ENCODE measurements at regions not wholly inside any gene's neighbourhood (a gene's known extent, or its start where the extent isn't known, plus 50 kb on each side); places are given as distances from the start of the nearest gene placed in this dataset.

DNA sequence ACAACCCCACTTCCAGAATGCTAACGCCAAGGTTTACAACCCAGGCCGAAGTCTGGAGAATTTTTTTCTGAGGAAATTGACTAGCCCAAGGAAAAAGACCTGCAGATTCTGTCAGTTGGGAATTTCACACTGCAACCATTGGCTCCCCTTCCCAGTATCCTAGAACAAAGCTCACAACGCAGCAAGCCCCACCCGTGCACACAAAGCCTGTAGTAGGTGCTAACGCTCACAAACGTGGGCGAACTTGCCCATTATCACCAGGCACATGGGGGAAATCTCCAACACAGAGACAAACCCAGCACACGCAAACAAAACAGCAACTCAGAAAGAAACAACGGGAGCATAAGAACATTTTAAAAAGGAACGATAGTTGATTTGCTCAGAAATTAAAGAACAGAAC is 265.1 kb downstream of the EIPR1 start:
- no peak overlapping the region for H3K4me3 ChIP-seq (ENCODE audit: low read depth, low read length)
- TF ChIP-seq, protein P1, sequence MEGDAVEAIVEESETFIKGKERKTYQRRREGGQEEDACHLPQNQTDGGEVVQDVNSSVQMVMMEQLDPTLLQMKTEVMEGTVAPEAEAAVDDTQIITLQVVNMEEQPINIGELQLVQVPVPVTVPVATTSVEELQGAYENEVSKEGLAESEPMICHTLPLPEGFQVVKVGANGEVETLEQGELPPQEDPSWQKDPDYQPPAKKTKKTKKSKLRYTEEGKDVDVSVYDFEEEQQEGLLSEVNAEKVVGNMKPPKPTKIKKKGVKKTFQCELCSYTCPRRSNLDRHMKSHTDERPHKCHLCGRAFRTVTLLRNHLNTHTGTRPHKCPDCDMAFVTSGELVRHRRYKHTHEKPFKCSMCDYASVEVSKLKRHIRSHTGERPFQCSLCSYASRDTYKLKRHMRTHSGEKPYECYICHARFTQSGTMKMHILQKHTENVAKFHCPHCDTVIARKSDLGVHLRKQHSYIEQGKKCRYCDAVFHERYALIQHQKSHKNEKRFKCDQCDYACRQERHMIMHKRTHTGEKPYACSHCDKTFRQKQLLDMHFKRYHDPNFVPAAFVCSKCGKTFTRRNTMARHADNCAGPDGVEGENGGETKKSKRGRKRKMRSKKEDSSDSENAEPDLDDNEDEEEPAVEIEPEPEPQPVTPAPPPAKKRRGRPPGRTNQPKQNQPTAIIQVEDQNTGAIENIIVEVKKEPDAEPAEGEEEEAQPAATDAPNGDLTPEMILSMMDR (IDR thresholded peaks at IDR 0.05; ENCODE audit: low read depth, low read length, missing control alignments) = no peak
- in situ Hi-C loops (cut with HindIII; ENCODE audit: low sequenced_read_pairs) = no loop called here
- DNase-seq (ENCODE audit: low read depth) = no peak

GRCh38 chr2:3112131-3112530 is 265.5 kb downstream of the EIPR1 start:
- in situ Hi-C loops (cut with HindIII; ENCODE audit: low sequenced_read_pairs) = no loop called here
- no peak for DNase-seq (ENCODE audit: low read depth)
- TF ChIP-seq, protein P1 (IDR thresholded peaks at IDR 0.05; ENCODE audit: low read depth, low read length, missing control alignments) = no peak
- no peak overlapping the region for H3K4me3 ChIP-seq (ENCODE audit: low read depth, low read length)

DNA sequence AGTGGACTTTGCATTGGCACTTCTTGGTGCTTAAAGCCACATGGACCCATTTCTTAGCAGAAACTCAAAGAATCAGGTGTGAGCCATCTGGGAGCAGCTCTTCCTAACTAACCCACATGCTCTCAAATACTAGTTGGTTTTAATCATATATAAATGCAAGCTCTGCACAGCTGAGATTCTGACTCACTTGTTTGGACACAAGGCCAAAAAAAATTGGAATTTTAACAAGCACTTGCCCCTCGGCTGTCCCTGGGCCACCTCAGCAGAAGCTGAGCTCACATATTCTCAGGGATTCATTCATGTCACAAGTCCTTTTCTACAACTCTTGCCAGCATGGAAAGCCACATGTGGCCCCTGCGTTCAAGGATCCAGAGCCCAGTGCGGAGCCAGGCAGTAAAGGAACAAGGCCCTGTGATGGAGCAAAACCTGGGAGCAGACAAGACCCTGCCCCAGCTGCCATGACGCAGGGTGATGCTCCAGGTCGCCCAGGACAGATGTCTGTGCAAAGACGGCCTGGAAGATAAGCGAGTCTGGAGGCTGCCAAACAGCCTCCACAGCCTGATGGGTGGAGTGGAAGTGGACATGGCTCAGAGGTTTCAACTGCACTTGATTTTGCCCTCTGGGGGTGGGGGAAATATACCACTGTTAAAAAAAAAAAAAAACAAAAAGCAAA is 266.5 kb downstream of the EIPR1 start:
- TF ChIP-seq, protein P1 (IDR thresholded peaks at IDR 0.05; ENCODE audit: low read depth, low read length, missing control alignments) = no peak
- in situ Hi-C loops (cut with HindIII; ENCODE audit: low sequenced_read_pairs) = no loop called here
- DNase-seq (ENCODE audit: low read depth) = no peak
- H3K4me3 ChIP-seq (ENCODE audit: low read depth, low read length) = no peak overlapping the region

DNA sequence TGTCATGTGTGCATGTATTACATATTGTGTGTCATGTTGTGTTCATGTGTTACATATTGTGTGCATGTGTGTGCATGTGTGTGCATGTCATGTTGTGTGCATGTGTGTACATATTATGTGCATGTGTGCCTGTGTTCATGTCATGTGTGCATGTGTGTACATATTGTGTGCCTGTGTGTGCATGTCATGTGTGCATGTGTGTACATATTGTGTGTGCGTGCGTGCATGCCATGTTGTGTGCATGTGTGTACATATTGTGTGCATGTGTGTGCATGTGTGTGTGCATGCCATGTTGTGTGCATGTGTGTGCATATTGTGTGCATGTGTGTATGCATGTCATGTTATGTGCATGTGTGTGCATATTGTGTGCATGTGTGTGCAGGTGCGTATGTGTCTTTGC is 267.1 kb downstream of the EIPR1 start:
- in situ Hi-C loops (cut with HindIII; ENCODE audit: low sequenced_read_pairs) = no loop called here
- TF ChIP-seq, protein P1 (IDR thresholded peaks at IDR 0.05; ENCODE audit: low read depth, low read length, missing control alignments) = no peak
- no peak overlapping the region for H3K4me3 ChIP-seq (ENCODE audit: low read depth, low read length)
- DNase-seq (ENCODE audit: low read depth) = no peak

- no peak for DNase-seq (ENCODE audit: low read depth)
- in situ Hi-C loops (cut with HindIII; ENCODE audit: low sequenced_read_pairs) = no loop called here
- no peak overlapping the region for H3K4me3 ChIP-seq (ENCODE audit: low read depth, low read length)
- TF ChIP-seq, protein P1 (IDR thresholded peaks at IDR 0.05; ENCODE audit: low read depth, low read length, missing control alignments) = no peak
Observed at GRCh38 chr2:3108710-3109702, 268.6 kb downstream of the EIPR1 start.

DNA sequence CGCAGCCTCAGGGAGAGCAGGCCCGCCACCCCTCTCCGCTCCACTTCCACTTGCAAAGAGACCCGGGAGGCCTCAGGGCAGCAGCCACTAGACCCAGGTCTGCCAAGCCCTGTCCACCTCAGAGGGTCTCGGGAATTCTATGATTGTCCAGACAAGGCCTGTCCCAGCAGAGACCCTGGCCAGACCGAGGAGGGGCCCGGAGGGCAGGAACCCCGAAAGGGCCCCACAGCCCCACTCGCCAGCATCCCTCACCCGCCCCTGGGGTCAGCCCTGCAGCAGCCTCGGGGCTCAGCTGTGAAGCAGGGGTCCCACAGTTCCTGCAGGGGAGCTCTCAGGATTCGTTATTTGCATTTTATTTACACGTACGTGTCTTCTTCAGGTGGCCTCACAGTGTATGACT is 269.5 kb downstream of the EIPR1 start:
- TF ChIP-seq, protein P1 (IDR thresholded peaks at IDR 0.05; ENCODE audit: low read depth, low read length, missing control alignments) = no peak
- no peak overlapping the region for H3K4me3 ChIP-seq (ENCODE audit: low read depth, low read length)
- DNase-seq (ENCODE audit: low read depth) = no peak
- in situ Hi-C loops (cut with HindIII; ENCODE audit: low sequenced_read_pairs) = no loop called here

All from astrocyte of the cerebellum (primary cell).